K562 (cell line): ENCODE measurements at regions not wholly inside any gene's neighbourhood (a gene's known extent, or its start where the extent isn't known, plus 50 kb on each side); places are given as distances from the start of the nearest gene placed in this dataset.

Experiments
- ATAC-seq: fragments of 200-7000 bp; cut with Tn5 transposase; 3 replicates; pipeline ENCODE4 v1.9.1; 2020; ENCODE audit warnings: moderate library complexity
- BruUV-seq: library from RNA; stranded (reverse); fragments of 400-500 nt; replicated peaks from 2 replicates; lab custom pipeline; 2021; lab: Mats Ljungman, UMichigan
- CTCF ChIA-PET: fragments of 300-600 bp; formaldehyde crosslinking; extraction: SDS; loops from one replicate; lab custom pipeline; 2021; ENCODE audit warnings: low intra/inter-chr PET ratio; lab: Yijun Ruan, JAX
- POLR2A ChIA-PET: fragments of 300-600, 350-650 bp; sonication (Branson Sonifier 250); formaldehyde crosslinking; extraction: SDS; loops from one replicate; lab custom pipeline; 2021; ENCODE audit warnings: antibody characterized with exemption, inconsistent platforms; lab: Yijun Ruan, JAX
- DNase-seq, 4 experiments: peaks; one replicate each; pipeline versions ENCODE4 v3.0.0 to v3.0.0-alpha.2; 2011 to 2018; ENCODE audit warnings: low spot score in 3 of 4, mixed read lengths in 3 of 4; ENCODE audit errors: extremely low read depth in 1 of 4
- FAIRE-seq: peaks from 2 replicates; lab custom pipeline; 2011; peaks lifted over from hg19 to GRCh38; lab: Jason Lieb, UNC
- H2AFZ ChIP-seq: 2 replicates; pipeline ENCODE4 v1.6.0; 2011; ENCODE audit warnings: low read depth, low read length, control low read depth, inconsistent platforms
- H3K27ac ChIP-seq: fragments of 200-600 bp; 3 replicates; pipeline ENCODE4 v1.8.0; 2011; ENCODE audit warnings: low read depth, mild to moderate bottlenecking, control low read depth, inconsistent platforms, low read length, moderate library complexity, mixed read lengths; ENCODE audit errors: extremely low read depth
- H3K27me3 ChIP-seq, 2 experiments: fragments of 300-600 bp in 1 of 2; 2 replicates in 1 of 2; 3 replicates in 1 of 2; pipeline versions ENCODE4 v1.6.0 to v1.8.0; 2011; ENCODE audit warnings: inconsistent platforms in 2 of 2, low read length in 2 of 2, mild to moderate bottlenecking in 1 of 2, mixed read lengths in 1 of 2, moderate library complexity in 1 of 2; ENCODE audit not compliant: control insufficient read depth in 2 of 2, insufficient read depth in 2 of 2
- H3K36me3 ChIP-seq: fragments of 300-600 bp; 3 replicates; pipeline ENCODE4 v1.8.0; 2011; ENCODE audit warnings: mild to moderate bottlenecking, low read length, inconsistent platforms; ENCODE audit not compliant: control insufficient read depth, insufficient read depth
- H3K4me1 ChIP-seq, 2 experiments: fragments of 200-600 bp in 1 of 2; replicated peaks in 1 of 2; 2 replicates in 1 of 2; 3 replicates in 1 of 2; pipeline versions ENCODE4 v1.5.1 to v1.8.0; 2011; ENCODE audit warnings: inconsistent platforms in 2 of 2, low read length in 2 of 2, mild to moderate bottlenecking in 1 of 2, mixed read lengths in 1 of 2, moderate library complexity in 1 of 2; ENCODE audit not compliant: control insufficient read depth in 2 of 2, insufficient read depth in 2 of 2
- H3K4me2 ChIP-seq: 2 replicates; pipeline ENCODE4 v1.6.1; 2011; ENCODE audit warnings: low read length, control low read depth, inconsistent platforms, mixed read lengths; ENCODE audit not compliant: insufficient read depth
- H3K4me3 ChIP-seq: fragments of 200-600 bp; sonication (generic), shearing (Covaris generic); 2 replicates; pipeline ENCODE4 v1.5.1; 2016; ENCODE audit warnings: control low read depth, inconsistent platforms
- H3K79me2 ChIP-seq: fragments of 200-600 bp; 3 replicates; pipeline ENCODE4 v1.8.0; 2011; ENCODE audit warnings: low read length, inconsistent platforms; ENCODE audit not compliant: control insufficient read depth, insufficient read depth
- H3K9ac ChIP-seq, 2 experiments: 2 replicates each; pipeline versions ENCODE4 v1.6.0 to v1.6.1; 2011; ENCODE audit warnings: low read depth in 2 of 2, low read length in 2 of 2, control low read depth in 1 of 2, inconsistent platforms in 1 of 2, mild to moderate bottlenecking in 1 of 2, mixed read lengths in 1 of 2; ENCODE audit not compliant: insufficient read depth in 1 of 2
- H3K9me1 ChIP-seq: one replicate; pipeline ENCODE4 v1.6.0; 2011; ENCODE audit warnings: inconsistent platforms, mild to moderate bottlenecking, low read length, moderate library complexity; ENCODE audit not compliant: control insufficient read depth, insufficient read depth
- H3K9me3 ChIP-seq: replicated peaks from 2 replicates; pipeline ENCODE4 v1.5.1; 2011; ENCODE audit warnings: low read depth, low read length, inconsistent platforms; ENCODE audit not compliant: control insufficient read depth, insufficient read depth
- H4K20me1 ChIP-seq: replicated peaks from 2 replicates; pipeline ENCODE4 v1.6.1; 2011; ENCODE audit warnings: low read length, inconsistent platforms, mixed read lengths; ENCODE audit not compliant: control insufficient read depth, insufficient read depth
- NR2F6 ChIP-seq: fragments of 450-650 bp; formaldehyde crosslinking; IDR thresholded peaks from 2 replicates; pipeline ENCODE4 v1.4.0; 2020; ENCODE audit warnings: mild to moderate bottlenecking
- SNIP1 ChIP-seq: fragments of 450-650 bp; IDR thresholded peaks from 2 replicates; pipeline ENCODE4 v1.7.1; 2017; ENCODE audit warnings: low read depth, mild to moderate bottlenecking
- SP2 ChIP-seq: IDR thresholded peaks from 2 replicates; pipeline ENCODE4 v1.6.1; 2011; ENCODE audit warnings: mild to moderate bottlenecking, low read depth, low read length, moderate library complexity; ENCODE audit not compliant: poor library complexity, severe bottlenecking; ENCODE audit errors: extremely low read depth
- ZNF165 ChIP-seq: fragments of 250-450 bp; sonication (Bioruptor Pico); IDR thresholded peaks from 2 replicates; pipeline ENCODE4 v1.4.0; 2020; ENCODE audit warnings: borderline replicate concordance
- ZNF197 ChIP-seq: fragments of 200-800 bp; sonication (Bioruptor generic); IDR thresholded peaks from 2 replicates; pipeline ENCODE4 v1.6.1; 2016; ENCODE audit warnings: low read depth, missing genetic modification characterization, missing compliant biosample characterization
- ZNF384 ChIP-seq: IDR thresholded peaks from 2 replicates; pipeline ENCODE4 v1.6.1; 2012; ENCODE audit warnings: low read depth, low read length, improper control_type of control experiment
- WGBS: fragments of 100-300 bp; shearing (Covaris generic); methylation state at CpG from one replicate; pipeline ENCODE4 v1.1.6; 2016; ENCODE audit warnings: low coverage, mixed read lengths; ENCODE audit not compliant: insufficient coverage; ENCODE audit errors: missing lambda C conversion rate; 5-methylcytosine and 5-hydroxymethylcytosine counted together
- in situ Hi-C: fragments of 300-500 bp; cut with MboI; formaldehyde crosslinking; loops from 4 replicates; pipeline ENCODE4 v1.15.0; 2018; ENCODE audit warnings: inconsistent platforms, mixed read lengths
- intact Hi-C: fragments of 100-400 bp; cut with micrococcal nuclease; formaldehyde crosslinking; loops from 2 replicates; pipeline ENCODE4 v1.14.2; 2022
- TF ChIP-seq, protein P1 (sequence below): IDR thresholded peaks from 2 replicates; pipeline ENCODE4 v1.6.1; 2011; ENCODE audit not compliant: insufficient read length; ENCODE audit errors: extremely low read depth
- TF ChIP-seq, protein P2 (sequence below): IDR thresholded peaks from 2 replicates; pipeline ENCODE4 v1.6.1; 2011; ENCODE audit warnings: borderline replicate concordance, low read depth, mild to moderate bottlenecking, moderate library complexity, low read length; ENCODE audit not compliant: insufficient read depth, poor library complexity, severe bottlenecking

- TF ChIP-seq ZNF165 (CRISPR knock-in tag): no peak
- no peak for TF ChIP-seq SP2
- TF ChIP-seq ZNF384: no peak
Observed at GRCh38 chr13:99798756-99799155, 172.8 kb downstream of the ZIC5 start (continued).

DNA sequence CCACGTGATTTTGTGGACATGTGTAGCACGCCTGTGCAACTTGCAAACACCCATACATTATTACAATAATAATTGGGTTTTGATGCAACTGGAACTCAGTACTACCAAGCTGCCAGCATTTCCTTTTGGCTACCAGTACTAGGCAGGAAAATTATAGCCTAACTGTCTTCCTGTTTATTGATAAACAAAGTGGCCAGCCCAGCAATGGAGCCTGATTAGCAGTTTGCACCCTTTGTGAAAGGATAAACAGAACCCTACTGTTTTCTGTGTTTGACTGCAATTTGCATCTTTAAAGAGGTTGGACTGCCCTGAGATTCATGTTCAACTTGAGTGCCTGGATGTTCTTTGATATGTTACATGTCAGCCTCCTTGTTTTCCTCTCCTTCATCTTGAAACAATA is 173.9 kb downstream of the ZIC5 start:
- FAIRE-seq (no peak), DNase-seq (no peak), ATAC-seq (no peak)
- no peaks in the 10 kb centered on the region for H3K4me1 ChIP-seq
- H3K27me3 ChIP-seq: no peaks in the 10 kb centered on the region; a peak in 1 of 5 replicates
- in situ Hi-C loops: no loop called here
- no peak overlapping the region for H3K27ac ChIP-seq
- POLR2A ChIA-PET: no interaction called here
- H2AFZ ChIP-seq: no peak overlapping the region
- no peaks in the 10 kb centered on the region for H3K36me3 ChIP-seq
- no peak overlapping the region for H3K4me2 ChIP-seq
- H3K4me3 ChIP-seq: no peak overlapping the region
- H3K9me1 ChIP-seq: no peaks in the 10 kb centered on the region
- no peaks in the 10 kb centered on the region for H3K9me3 ChIP-seq
- no peaks in the 10 kb centered on the region for H3K79me2 ChIP-seq
- TF ChIP-seq SNIP1: no peak
- TF ChIP-seq, protein P1, sequence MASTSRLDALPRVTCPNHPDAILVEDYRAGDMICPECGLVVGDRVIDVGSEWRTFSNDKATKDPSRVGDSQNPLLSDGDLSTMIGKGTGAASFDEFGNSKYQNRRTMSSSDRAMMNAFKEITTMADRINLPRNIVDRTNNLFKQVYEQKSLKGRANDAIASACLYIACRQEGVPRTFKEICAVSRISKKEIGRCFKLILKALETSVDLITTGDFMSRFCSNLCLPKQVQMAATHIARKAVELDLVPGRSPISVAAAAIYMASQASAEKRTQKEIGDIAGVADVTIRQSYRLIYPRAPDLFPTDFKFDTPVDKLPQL: no peak
- no peak for TF ChIP-seq ZNF197 (CRISPR knock-in tag)
- TF ChIP-seq, protein P2, sequence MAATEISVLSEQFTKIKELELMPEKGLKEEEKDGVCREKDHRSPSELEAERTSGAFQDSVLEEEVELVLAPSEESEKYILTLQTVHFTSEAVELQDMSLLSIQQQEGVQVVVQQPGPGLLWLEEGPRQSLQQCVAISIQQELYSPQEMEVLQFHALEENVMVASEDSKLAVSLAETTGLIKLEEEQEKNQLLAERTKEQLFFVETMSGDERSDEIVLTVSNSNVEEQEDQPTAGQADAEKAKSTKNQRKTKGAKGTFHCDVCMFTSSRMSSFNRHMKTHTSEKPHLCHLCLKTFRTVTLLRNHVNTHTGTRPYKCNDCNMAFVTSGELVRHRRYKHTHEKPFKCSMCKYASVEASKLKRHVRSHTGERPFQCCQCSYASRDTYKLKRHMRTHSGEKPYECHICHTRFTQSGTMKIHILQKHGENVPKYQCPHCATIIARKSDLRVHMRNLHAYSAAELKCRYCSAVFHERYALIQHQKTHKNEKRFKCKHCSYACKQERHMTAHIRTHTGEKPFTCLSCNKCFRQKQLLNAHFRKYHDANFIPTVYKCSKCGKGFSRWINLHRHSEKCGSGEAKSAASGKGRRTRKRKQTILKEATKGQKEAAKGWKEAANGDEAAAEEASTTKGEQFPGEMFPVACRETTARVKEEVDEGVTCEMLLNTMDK: no peak
- TF ChIP-seq NR2F6 (CRISPR knock-in tag): no peak
- TF ChIP-seq, all 486 proteins: peak for 0
- Histone ChIP-seq H3K9ac (no peak overlapping the region), H4K20me1 (no peaks in the 10 kb centered on the region)
- BruUV-seq: no TSS peak
- WGBS: 0% methylated on average over 2 of the region's 2 CpGs
- intact Hi-C loops: no loop called here
- CTCF ChIA-PET: no interaction called here
